H9 (cell line): ENCODE measurements at regions not wholly inside any gene's neighbourhood (a gene's known extent, or its start where the extent isn't known, plus 50 kb on each side); places are given as distances from the start of the nearest gene placed in this dataset.

Experiments
- DNase-seq: peaks from one replicate; pipeline ENCODE4 v3.0.0-alpha.2; 2017
- H2AFZ ChIP-seq: one replicate; pipeline ENCODE4 v1.6.1; 2013; ENCODE audit warnings: mild to moderate bottlenecking, low read length, control low read depth, moderate library complexity
- H2AK5ac ChIP-seq: 2 replicates; pipeline ENCODE4 v1.6.1; 2013; ENCODE audit warnings: low read length, control low read depth, mixed read lengths; ENCODE audit not compliant: insufficient read length
- H2BK120ac ChIP-seq: one replicate; pipeline ENCODE4 v1.6.1; 2013; ENCODE audit warnings: low read depth, mild to moderate bottlenecking, low read length, control low read depth, inconsistent platforms; ENCODE audit not compliant: poor library complexity, severe bottlenecking
- H2BK12ac ChIP-seq: 2 replicates; pipeline ENCODE4 v1.6.1; 2013; ENCODE audit warnings: low read length, control low read depth, mixed read lengths, low read depth; ENCODE audit not compliant: insufficient read length
- H2BK15ac ChIP-seq: 2 replicates; pipeline ENCODE4 v1.6.1; 2013; ENCODE audit warnings: low read depth, low read length, control low read depth
- H2BK20ac ChIP-seq: one replicate; pipeline ENCODE4 v1.6.1; 2013; ENCODE audit warnings: low read depth, mild to moderate bottlenecking, low read length, control low read depth, inconsistent platforms; ENCODE audit not compliant: poor library complexity, severe bottlenecking
- H2BK5ac ChIP-seq: 2 replicates; pipeline ENCODE4 v1.6.1; 2013; ENCODE audit warnings: low read length, control low read depth, mixed read lengths; ENCODE audit not compliant: insufficient read length
- H3K14ac ChIP-seq: 2 replicates; pipeline ENCODE4 v1.6.1; 2013; ENCODE audit warnings: low read length, control low read depth; ENCODE audit not compliant: insufficient read depth
- H3K18ac ChIP-seq: 2 replicates; pipeline ENCODE4 v1.6.1; 2013; ENCODE audit warnings: low read depth, mild to moderate bottlenecking, mixed read lengths, low read length, control low read depth; ENCODE audit not compliant: insufficient read length
- H3K23ac ChIP-seq: 2 replicates; pipeline ENCODE4 v1.6.1; 2013; ENCODE audit warnings: low read length, control low read depth, mixed read lengths, low read depth; ENCODE audit not compliant: insufficient read length
- H3K23me2 ChIP-seq: 2 replicates; pipeline ENCODE4 v1.6.1; 2013; ENCODE audit warnings: low read depth, mild to moderate bottlenecking, mixed read lengths, low read length, control low read depth; ENCODE audit not compliant: insufficient read length, poor library complexity, severe bottlenecking
- H3K27ac ChIP-seq: 2 replicates; pipeline ENCODE4 v1.5.1; 2013; ENCODE audit warnings: low read length, control low read depth, mixed read lengths, low read depth; ENCODE audit not compliant: insufficient read length
- H3K27me3 ChIP-seq: 2 replicates; pipeline ENCODE4 v1.6.1; 2013; ENCODE audit warnings: low read length, control low read depth, inconsistent platforms; ENCODE audit not compliant: insufficient read depth
- H3K4ac ChIP-seq: 2 replicates; pipeline ENCODE4 v1.6.1; 2013; ENCODE audit warnings: low read depth, mild to moderate bottlenecking, control low read depth, inconsistent platforms, low read length, moderate library complexity
- H3K4me1 ChIP-seq: 2 replicates; pipeline ENCODE4 v1.6.1; 2013; ENCODE audit warnings: low read length, control low read depth, inconsistent platforms; ENCODE audit not compliant: insufficient read depth
- H3K4me2 ChIP-seq: 2 replicates; pipeline ENCODE4 v1.6.1; 2013; ENCODE audit warnings: low read length, control low read depth, mixed read lengths; ENCODE audit not compliant: insufficient read length, insufficient read depth
- H3K56ac ChIP-seq: 2 replicates; pipeline ENCODE4 v1.6.1; 2013; ENCODE audit warnings: low read depth, mild to moderate bottlenecking, mixed read lengths, low read length, control low read depth; ENCODE audit not compliant: insufficient read length
- H3K79me1 ChIP-seq: 2 replicates; pipeline ENCODE4 v1.6.1; 2013; ENCODE audit warnings: low read depth, mild to moderate bottlenecking, moderate library complexity, low read length, control low read depth, inconsistent platforms; ENCODE audit not compliant: insufficient read depth, poor library complexity, severe bottlenecking
- H3K79me2 ChIP-seq: 2 replicates; pipeline ENCODE4 v1.6.1; 2013; ENCODE audit warnings: low read length, control low read depth, inconsistent platforms; ENCODE audit not compliant: insufficient read depth
- H3K9ac ChIP-seq: 2 replicates; pipeline ENCODE4 v1.6.1; 2013; ENCODE audit warnings: low read length, control low read depth, mixed read lengths; ENCODE audit not compliant: insufficient read length; ENCODE audit errors: extremely low read depth
- H3K9me3 ChIP-seq: one replicate; pipeline ENCODE4 v1.6.1; 2013; ENCODE audit warnings: low read depth, low read length, inconsistent platforms; ENCODE audit not compliant: control insufficient read depth
- H3T11ph ChIP-seq: one replicate; pipeline ENCODE4 v1.6.1; 2013; ENCODE audit warnings: mild to moderate bottlenecking, low read length, control low read depth, inconsistent platforms
- H4K20me1 ChIP-seq: one replicate; pipeline ENCODE4 v1.6.1; 2013; ENCODE audit not compliant: control insufficient read depth, insufficient read length, insufficient read depth
- H4K5ac ChIP-seq: 2 replicates; pipeline ENCODE4 v1.6.1; 2013; ENCODE audit warnings: low read depth, mild to moderate bottlenecking, mixed read lengths, low read length, control low read depth; ENCODE audit not compliant: insufficient read length
- H4K8ac ChIP-seq: replicated peaks from 2 replicates; pipeline ENCODE4 v1.6.1; 2013; ENCODE audit warnings: low read length, control low read depth, mixed read lengths, low read depth; ENCODE audit not compliant: insufficient read length
- H4K91ac ChIP-seq: 2 replicates; pipeline ENCODE4 v1.6.1; 2013; ENCODE audit warnings: low read depth, mild to moderate bottlenecking, moderate library complexity, mixed read lengths, low read length, control low read depth; ENCODE audit not compliant: insufficient read length
- H3K27ac Mint-ChIP-seq, 3 experiments: 2 replicates in 2 of 3; 3 replicates in 1 of 3; pipeline ENCODE4 v1.8.0; 2020 to 2021; ENCODE audit warnings: mixed read lengths in 3 of 3, mild to moderate bottlenecking in 1 of 3, moderate library complexity in 1 of 3
- H3K27me3 Mint-ChIP-seq: 2 replicates; pipeline ENCODE4 v1.8.0; 2021; ENCODE audit warnings: low read depth, mild to moderate bottlenecking, moderate library complexity, mixed read lengths
- H3K36me3 Mint-ChIP-seq, 3 experiments: 2 replicates in 2 of 3; 3 replicates in 1 of 3; pipeline ENCODE4 v1.8.0; 2020 to 2021; ENCODE audit warnings: low read depth in 3 of 3, mixed read lengths in 3 of 3; ENCODE audit not compliant: insufficient read depth in 1 of 3
- H3K4me1 Mint-ChIP-seq, 2 experiments: 2 replicates each; pipeline ENCODE4 v1.8.0; 2020; ENCODE audit warnings: mixed read lengths in 2 of 2
- H3K4me3 Mint-ChIP-seq, 2 experiments: 2 replicates in 1 of 2; 3 replicates in 1 of 2; pipeline ENCODE4 v1.8.0; 2020 to 2021; ENCODE audit warnings: mild to moderate bottlenecking in 2 of 2, mixed read lengths in 2 of 2, moderate library complexity in 1 of 2
- H3K9me3 Mint-ChIP-seq, 2 experiments: 2 replicates in 1 of 2; 3 replicates in 1 of 2; pipeline ENCODE4 v1.8.0; 2020; ENCODE audit warnings: mild to moderate bottlenecking in 2 of 2, mixed read lengths in 2 of 2, moderate library complexity in 1 of 2
- CTCF ChIP-seq: fragments of 200-600 bp; sonication (generic); conservative IDR thresholded peaks from 3 replicates; pipeline ENCODE4 v1.8.0; 2021; ENCODE audit warnings: antibody characterized with exemption, mild to moderate bottlenecking
- WGBS: extraction: QIAGEN DNeasy Blood & Tissue Kit; methylation state at CpG from one replicate; pipeline ENCODE4 v1.1.7; 2013; ENCODE audit warnings: missing lambda C conversion rate, low lambda C conversion rate, mixed read lengths; ENCODE audit not compliant: insufficient read length; ENCODE audit errors: extremely low coverage; 5-methylcytosine and 5-hydroxymethylcytosine counted together

- Histone ChIP-seq H4K91ac (no peak overlapping the region), H3K79me2 (no peaks in the 10 kb centered on the region), H3K56ac (no peak overlapping the region), H3K4ac (no peak overlapping the region), H2BK15ac (no peak overlapping the region), H3K79me1 (no peaks in the 10 kb centered on the region), H2BK120ac (no peak overlapping the region), H3K27me3 (no peaks in the 10 kb centered on the region), H3K18ac (no peak overlapping the region), H2AFZ (no peak overlapping the region), H3K9ac (no peak overlapping the region), H4K20me1 (no peaks in the 10 kb centered on the region), H3K4me2 (no peak overlapping the region), H4K8ac (no peak overlapping the region), H2BK20ac (no peak overlapping the region), H3T11ph (no peak overlapping the region), H3K23me2 (peaks cover 3% of the 10 kb centered on the region), H3K14ac (no peak overlapping the region), H2BK12ac (no peak overlapping the region), H4K5ac (no peak overlapping the region), H3K9me3 (no peaks in the 10 kb centered on the region), H3K27ac (no peak overlapping the region), H3K23ac (no peak overlapping the region), H2BK5ac (no peak overlapping the region), H2AK5ac (no peak overlapping the region), H3K4me1 (no peaks in the 10 kb centered on the region)
- peaks cover 0 to 3% of the 10 kb centered on the region in 2 experiments; a peak in 1 of 4 replicates for H3K4me1 Mint-ChIP-seq
- TF ChIP-seq CTCF: no peak
- H3K27me3 Mint-ChIP-seq: no peaks in the 10 kb centered on the region
- H3K27ac Mint-ChIP-seq: no peak overlapping the region
- no peak overlapping the region for H3K4me3 Mint-ChIP-seq
- 0 out of 5 replicates have a peak, but pooled peaks cover 0 to 2% of the 10 kb centered on the region in 2 experiments for H3K9me3 Mint-ChIP-seq
- H3K36me3 Mint-ChIP-seq: peaks cover 0 to 2% (median 0%) of the 10 kb centered on the region in 3 experiments; a peak in 2 of 7 replicates
- DNase-seq: no peak
- WGBS: no CpG with 5 or more reads among the region's 2 CpGs
Observed at GRCh38 chr6:133786016-133786415, 102.9 kb upstream of the TCF21 start.
